CD4-positive, alpha-beta T cell (primary cell): ENCODE measurements at regions not wholly inside any gene's neighbourhood (a gene's known extent, or its start where the extent isn't known, plus 50 kb on each side); places are given as distances from the start of the nearest gene placed in this dataset.

Experiments used
- ATAC-seq: fragments of 200-7000 bp; cut with Tn5 transposase; one replicate; pipeline ENCODE4 v1.10.0; 2022; ENCODE audit warnings: mild to moderate bottlenecking; ENCODE audit not compliant: poor library complexity
- CTCF ChIA-PET: fragments of 350-600 bp; sonication (Branson Sonifier 250); formaldehyde crosslinking; loops from one replicate; lab custom pipeline; 2021; ENCODE audit warnings: antibody characterized with exemption, inconsistent platforms; lab: Charles Lee
- POLR2A ChIA-PET: fragments of 350-600 bp; sonication (Branson Sonifier 250); formaldehyde crosslinking; loops from one replicate; lab custom pipeline; 2021; ENCODE audit warnings: antibody characterized with exemption, inconsistent platforms; lab: Charles Lee
- DNase-seq, 14 experiments: peaks; one replicate each; pipeline ENCODE4 v3.0.0-alpha.2; 2013 to 2020; ENCODE audit warnings: mixed read lengths in 2 of 14
- H3K27ac ChIP-seq, 2 donors: one replicate each; pipeline versions ENCODE4 v1.5.1 to v1.7.0; 2013; ENCODE audit warnings: low read length in 2 of 2, low read depth in 1 of 2, mild to moderate bottlenecking in 1 of 2
- H3K27me3 ChIP-seq, 2 experiments: 1 replicate in 1 of 2; 2 replicates in 1 of 2; pipeline versions ENCODE4 v1.6.1 to v1.7.0; 2013; ENCODE audit warnings: low read length in 2 of 2, control low read depth in 1 of 2, mild to moderate bottlenecking in 1 of 2, moderate library complexity in 1 of 2; ENCODE audit not compliant: insufficient read depth in 2 of 2, control insufficient read depth in 1 of 2
- H3K36me3 ChIP-seq: one replicate; pipeline ENCODE4 v1.6.1; 2013; ENCODE audit warnings: low read length, control low read depth; ENCODE audit not compliant: insufficient read depth
- H3K4me1 ChIP-seq: one replicate; pipeline ENCODE4 v1.6.1; 2013; ENCODE audit warnings: low read length, control low read depth; ENCODE audit not compliant: insufficient read depth
- H3K4me3 ChIP-seq: one replicate; pipeline ENCODE4 v1.5.1; 2013; ENCODE audit warnings: mild to moderate bottlenecking, low read length, moderate library complexity
- H3K9me3 ChIP-seq, 2 experiments: 1 replicate in 1 of 2; 2 replicates in 1 of 2; pipeline versions ENCODE4 v1.6.1 to v1.7.0; 2013; ENCODE audit warnings: low read length in 2 of 2, mild to moderate bottlenecking in 2 of 2, control low read depth in 1 of 2, moderate library complexity in 1 of 2; ENCODE audit not compliant: control insufficient read depth in 1 of 2, insufficient read depth in 1 of 2
- H3K27ac Mint-ChIP-seq: one replicate; pipeline ENCODE4 v1.8.0; 2020; ENCODE audit warnings: mixed read lengths
- H3K27me3 Mint-ChIP-seq: one replicate; pipeline ENCODE4 v1.8.0; 2021; ENCODE audit warnings: mixed read lengths
- H3K36me3 Mint-ChIP-seq: one replicate; pipeline ENCODE4 v1.8.0; 2021; ENCODE audit warnings: low read depth, mixed read lengths
- H3K4me1 Mint-ChIP-seq: one replicate; pipeline ENCODE4 v1.8.0; 2021; ENCODE audit warnings: low read depth, mixed read lengths
- H3K4me3 Mint-ChIP-seq: one replicate; pipeline ENCODE4 v1.8.0; 2020; ENCODE audit warnings: mild to moderate bottlenecking, mixed read lengths
- H3K9me3 Mint-ChIP-seq: one replicate; pipeline ENCODE4 v1.8.0; 2020; ENCODE audit warnings: mixed read lengths
- CTCF ChIP-seq: fragments of 200-600 bp; IDR thresholded peaks from one replicate; pipeline ENCODE4 v1.8.0; 2022; ENCODE audit warnings: antibody characterized with exemption, mild to moderate bottlenecking
- intact Hi-C, 2 experiments: fragments of 100-400 bp; cut with DNase I in 1 of 2; cut with micrococcal nuclease in 1 of 2; formaldehyde crosslinking; loops; one replicate each; pipeline versions ENCODE4 v1.15.1 to v1.9.0; 2023 to 2025; cut with DNase I, micrococcal nuclease

- no peak for TF ChIP-seq CTCF
- no peak overlapping the region for H3K4me3 ChIP-seq
- ChIA-PET CTCF (no interaction called here), POLR2A (no interaction called here)
- DNase-seq (no peak), ATAC-seq (no peak)
- Mint-ChIP-seq H3K4me1 (no peaks in the 10 kb centered on the region), H3K36me3 (no peaks in the 10 kb centered on the region), H3K27me3 (no peaks in the 10 kb centered on the region), H3K4me3 (no peak overlapping the region), H3K27ac (no peak overlapping the region), H3K9me3 (peaks cover 3% of the 10 kb centered on the region)
- no peaks in the 10 kb centered on the region for H3K4me1 ChIP-seq
- H3K27ac ChIP-seq = no peak overlapping the region
- intact Hi-C loops = no loop called here
- peaks cover 0 to 9% of the 10 kb centered on the region in 2 experiments for H3K9me3 ChIP-seq
- H3K36me3 ChIP-seq = no peaks in the 10 kb centered on the region
- no peaks in the 10 kb centered on the region for H3K27me3 ChIP-seq
Measured at GRCh38 chr9:28317745-28318144, 744.5 kb upstream of the C9orf72 start.

GRCh38 chr9:28318515-28318914 is 745.2 kb upstream of the C9orf72 start:
- no peaks in the 10 kb centered on the region for H3K27me3 ChIP-seq
- no peak for TF ChIP-seq CTCF
- DNase-seq = no peak
- H3K36me3 Mint-ChIP-seq = no peaks in the 10 kb centered on the region
- peaks cover 0 to 9% of the 10 kb centered on the region in 2 experiments for H3K9me3 ChIP-seq
- H3K27me3 Mint-ChIP-seq = no peaks in the 10 kb centered on the region
- H3K9me3 Mint-ChIP-seq = peaks cover 3% of the 10 kb centered on the region
- POLR2A ChIA-PET = no interaction called here
- no peak overlapping the region for H3K27ac ChIP-seq
- CTCF ChIA-PET = no interaction called here
- H3K4me3 ChIP-seq = no peak overlapping the region
- no peak overlapping the region for H3K27ac Mint-ChIP-seq
- no peak overlapping the region for H3K4me3 Mint-ChIP-seq
- H3K4me1 Mint-ChIP-seq = no peaks in the 10 kb centered on the region
- H3K4me1 ChIP-seq = no peaks in the 10 kb centered on the region
- ATAC-seq = no peak
- no peaks in the 10 kb centered on the region for H3K36me3 ChIP-seq
- intact Hi-C loops = no loop called here

- intact Hi-C loops = no loop called here
Measured at GRCh38 chr9:28319981-28320380, 746.7 kb upstream of the C9orf72 start.

More at GRCh38 chr9:28319981-28320380, 746.7 kb upstream of the C9orf72 start:
- H3K9me3 ChIP-seq = no peaks in the 10 kb centered on the region
- Mint-ChIP-seq H3K9me3 (peaks cover 3% of the 10 kb centered on the region), H3K4me1 (no peaks in the 10 kb centered on the region), H3K4me3 (no peak overlapping the region), H3K27ac (no peak overlapping the region), H3K27me3 (no peaks in the 10 kb centered on the region), H3K36me3 (no peaks in the 10 kb centered on the region)
- TF ChIP-seq CTCF = no peak
- H3K4me3 ChIP-seq = no peak overlapping the region
- no peaks in the 10 kb centered on the region for H3K4me1 ChIP-seq
- no peaks in the 10 kb centered on the region for H3K27me3 ChIP-seq
- H3K36me3 ChIP-seq = no peaks in the 10 kb centered on the region
- H3K27ac ChIP-seq = no peak overlapping the region
- CTCF ChIA-PET = no interaction called here
- ATAC-seq (no peak), DNase-seq (no peak)
- POLR2A ChIA-PET = no interaction called here
